Fibroblast of lung (primary cell): ENCODE measurements at regions not wholly inside any gene's neighbourhood (a gene's known extent, or its start where the extent isn't known, plus 50 kb on each side); places are given as distances from the start of the nearest gene placed in this dataset.

Source experiments
- EZH2 ChIP-seq: IDR thresholded peaks from 2 replicates; pipeline ENCODE4 v1.5.1; 2012; ENCODE audit warnings: low read length, control low read depth, mild to moderate bottlenecking; ENCODE audit errors: missing control alignments
- TF ChIP-seq, protein P1 (sequence below), 2 donors: IDR thresholded peaks in 1 of 2; conservative IDR thresholded peaks in 1 of 2; 1 replicate in 1 of 2; 2 replicates in 1 of 2; pipeline ENCODE4 v1.5.1; 2011 to 2012; ENCODE audit warnings: low read length in 2 of 2, control low read depth in 1 of 2, inconsistent platforms in 1 of 2, low read depth in 1 of 2, mild to moderate bottlenecking in 1 of 2

DNA sequence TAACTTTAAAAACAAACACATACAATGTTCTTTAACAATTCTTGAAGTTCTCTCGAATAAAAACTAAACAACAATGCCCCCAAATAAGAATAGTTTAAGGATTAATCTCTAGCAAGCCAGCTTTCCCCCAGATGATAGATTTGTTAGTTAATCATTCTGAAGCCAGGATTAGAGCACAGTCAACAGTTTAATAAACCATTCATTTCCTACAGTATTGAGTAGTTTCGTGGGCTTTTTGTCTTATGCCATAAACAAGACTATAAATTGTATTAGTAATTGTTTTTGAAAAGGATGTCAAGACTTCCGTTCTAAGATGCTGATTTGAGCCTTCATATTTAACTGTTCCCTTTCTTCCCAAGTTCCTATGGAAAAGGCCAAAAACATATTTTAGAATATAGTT lies 136.6 kb downstream of the PIK3R1 start:
- TF ChIP-seq, protein P1, sequence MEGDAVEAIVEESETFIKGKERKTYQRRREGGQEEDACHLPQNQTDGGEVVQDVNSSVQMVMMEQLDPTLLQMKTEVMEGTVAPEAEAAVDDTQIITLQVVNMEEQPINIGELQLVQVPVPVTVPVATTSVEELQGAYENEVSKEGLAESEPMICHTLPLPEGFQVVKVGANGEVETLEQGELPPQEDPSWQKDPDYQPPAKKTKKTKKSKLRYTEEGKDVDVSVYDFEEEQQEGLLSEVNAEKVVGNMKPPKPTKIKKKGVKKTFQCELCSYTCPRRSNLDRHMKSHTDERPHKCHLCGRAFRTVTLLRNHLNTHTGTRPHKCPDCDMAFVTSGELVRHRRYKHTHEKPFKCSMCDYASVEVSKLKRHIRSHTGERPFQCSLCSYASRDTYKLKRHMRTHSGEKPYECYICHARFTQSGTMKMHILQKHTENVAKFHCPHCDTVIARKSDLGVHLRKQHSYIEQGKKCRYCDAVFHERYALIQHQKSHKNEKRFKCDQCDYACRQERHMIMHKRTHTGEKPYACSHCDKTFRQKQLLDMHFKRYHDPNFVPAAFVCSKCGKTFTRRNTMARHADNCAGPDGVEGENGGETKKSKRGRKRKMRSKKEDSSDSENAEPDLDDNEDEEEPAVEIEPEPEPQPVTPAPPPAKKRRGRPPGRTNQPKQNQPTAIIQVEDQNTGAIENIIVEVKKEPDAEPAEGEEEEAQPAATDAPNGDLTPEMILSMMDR (conservative IDR thresholded peaks at IDR 0.05 in 1 of 2, IDR thresholded peaks at IDR 0.05 in 1 of 2; ENCODE audit: low read depth in 1 of 2, low read length in 2 of 2) = no peak
- no peak for TF ChIP-seq EZH2
